ENCODE measurements at regions not wholly inside any gene's neighbourhood (a gene's known extent, or its start where the extent isn't known, plus 50 kb on each side); places are given as distances from the start of the nearest gene placed in this dataset.

DNA sequence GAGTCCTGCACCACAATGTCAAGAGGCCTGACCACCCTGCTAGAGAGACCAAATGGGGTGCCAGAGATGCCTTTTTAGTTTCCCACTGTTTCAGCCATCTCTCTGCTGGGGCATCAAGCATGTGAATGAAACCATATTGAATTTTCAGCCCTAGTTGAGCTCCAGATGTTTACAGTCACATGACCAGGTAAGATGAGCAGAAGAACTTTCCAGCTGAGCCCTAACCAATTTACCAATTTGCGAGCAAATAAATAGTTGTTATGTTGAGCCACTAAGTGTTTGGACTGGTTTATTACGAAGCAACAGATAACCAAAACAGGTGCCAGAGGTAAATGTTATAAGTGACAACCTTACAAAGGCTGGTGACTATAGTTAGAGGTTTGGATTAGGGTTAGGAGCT, 209.1 kb upstream of the CCL2 start:
- DNase-seq (ENCODE audit: insufficient read length, low spot score, missing footprints): no peak
- no peaks in the 10 kb centered on the region for H3K4me1 ChIP-seq (ENCODE audit: insufficient read depth, low read length)
- H3K27me3 ChIP-seq (ENCODE audit: insufficient read depth, low read length): no peaks in the 10 kb centered on the region
- H3K36me3 ChIP-seq (ENCODE audit: insufficient read depth, low read length): no peaks in the 10 kb centered on the region
- TF ChIP-seq, protein P1, sequence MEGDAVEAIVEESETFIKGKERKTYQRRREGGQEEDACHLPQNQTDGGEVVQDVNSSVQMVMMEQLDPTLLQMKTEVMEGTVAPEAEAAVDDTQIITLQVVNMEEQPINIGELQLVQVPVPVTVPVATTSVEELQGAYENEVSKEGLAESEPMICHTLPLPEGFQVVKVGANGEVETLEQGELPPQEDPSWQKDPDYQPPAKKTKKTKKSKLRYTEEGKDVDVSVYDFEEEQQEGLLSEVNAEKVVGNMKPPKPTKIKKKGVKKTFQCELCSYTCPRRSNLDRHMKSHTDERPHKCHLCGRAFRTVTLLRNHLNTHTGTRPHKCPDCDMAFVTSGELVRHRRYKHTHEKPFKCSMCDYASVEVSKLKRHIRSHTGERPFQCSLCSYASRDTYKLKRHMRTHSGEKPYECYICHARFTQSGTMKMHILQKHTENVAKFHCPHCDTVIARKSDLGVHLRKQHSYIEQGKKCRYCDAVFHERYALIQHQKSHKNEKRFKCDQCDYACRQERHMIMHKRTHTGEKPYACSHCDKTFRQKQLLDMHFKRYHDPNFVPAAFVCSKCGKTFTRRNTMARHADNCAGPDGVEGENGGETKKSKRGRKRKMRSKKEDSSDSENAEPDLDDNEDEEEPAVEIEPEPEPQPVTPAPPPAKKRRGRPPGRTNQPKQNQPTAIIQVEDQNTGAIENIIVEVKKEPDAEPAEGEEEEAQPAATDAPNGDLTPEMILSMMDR (IDR thresholded peaks at IDR 0.05; ENCODE audit: extremely low read depth, low read depth, low read length): no peak
- no peak overlapping the region for H2AFZ ChIP-seq (ENCODE audit: low read length)
- H3K9me3 ChIP-seq (ENCODE audit: low read depth, low read length): no peaks in the 10 kb centered on the region
- no peak overlapping the region for H3K27ac ChIP-seq (ENCODE audit: low read depth, low read length)
- no peaks in the 10 kb centered on the region for H3K79me2 ChIP-seq (ENCODE audit: insufficient read depth, low read length)
- no peaks in the 10 kb centered on the region for H4K20me1 ChIP-seq (ENCODE audit: insufficient read depth, low read length)
- no peak overlapping the region for H3K4me2 ChIP-seq (ENCODE audit: insufficient read depth, low read length)
- H3K4me3 ChIP-seq (ENCODE audit: insufficient read depth, low read length): no peak overlapping the region

DNA sequence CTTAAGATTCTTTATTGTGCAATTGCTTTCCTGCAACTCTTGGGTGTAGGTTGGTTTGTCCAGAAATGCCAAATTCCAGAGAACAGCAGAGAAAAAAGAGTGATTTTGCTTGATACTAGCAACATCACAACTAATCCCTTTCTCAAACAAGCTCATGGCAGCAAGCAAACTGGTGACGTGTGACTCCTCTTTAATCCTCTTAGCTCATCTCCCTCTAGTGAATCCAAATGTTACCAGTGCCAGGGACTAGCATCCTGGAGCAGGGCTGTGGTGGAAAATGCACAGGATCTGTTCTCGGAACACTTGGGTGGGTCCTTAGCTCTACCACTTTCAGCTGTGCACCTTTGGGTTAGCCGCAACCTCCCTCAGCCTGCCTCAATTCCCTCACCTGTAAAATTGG, 204.0 kb upstream of the CCL2 start:
- Histone ChIP-seq H2AFZ (ENCODE audit: low read length) (no peak overlapping the region), H3K9me3 (ENCODE audit: low read depth, low read length) (no peaks in the 10 kb centered on the region), H3K36me3 (ENCODE audit: insufficient read depth, low read length) (no peaks in the 10 kb centered on the region), H3K27me3 (ENCODE audit: insufficient read depth, low read length) (no peaks in the 10 kb centered on the region), H3K4me3 (ENCODE audit: insufficient read depth, low read length) (no peak overlapping the region), H3K79me2 (ENCODE audit: insufficient read depth, low read length) (no peaks in the 10 kb centered on the region), H3K4me2 (ENCODE audit: insufficient read depth, low read length) (no peak overlapping the region), H4K20me1 (ENCODE audit: insufficient read depth, low read length) (no peaks in the 10 kb centered on the region), H3K4me1 (ENCODE audit: insufficient read depth, low read length) (no peaks in the 10 kb centered on the region), H3K27ac (ENCODE audit: low read depth, low read length) (no peak overlapping the region)
- no peak for DNase-seq (ENCODE audit: insufficient read length, low spot score, missing footprints)
- TF ChIP-seq, protein P1 (IDR thresholded peaks at IDR 0.05; ENCODE audit: extremely low read depth, low read depth, low read length): no peak

DNA sequence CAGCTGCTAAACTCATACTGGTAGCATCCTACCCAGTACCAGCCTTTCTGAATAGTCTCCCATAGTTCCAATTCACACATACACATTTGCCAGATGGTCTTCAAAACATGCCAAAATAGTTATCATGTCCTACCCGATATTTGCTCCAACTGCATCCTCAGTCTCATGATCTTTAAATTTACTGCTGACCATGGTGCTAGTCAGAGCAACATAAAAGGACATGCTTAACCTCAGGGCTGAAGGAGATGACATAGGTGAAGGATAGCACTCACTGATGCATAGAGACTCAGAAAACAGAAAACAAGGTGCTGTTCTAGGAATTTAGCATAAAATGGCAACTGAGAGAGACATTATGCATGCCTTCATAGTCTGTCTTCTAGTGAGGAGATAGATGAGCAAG, 200.6 kb upstream of the CCL2 start:
- H2AFZ ChIP-seq (ENCODE audit: low read length): no peak overlapping the region
- H4K20me1 ChIP-seq (ENCODE audit: insufficient read depth, low read length): no peaks in the 10 kb centered on the region
- H3K36me3 ChIP-seq (ENCODE audit: insufficient read depth, low read length): no peaks in the 10 kb centered on the region
- H3K4me2 ChIP-seq (ENCODE audit: insufficient read depth, low read length): no peak overlapping the region
- no peak overlapping the region for H3K4me3 ChIP-seq (ENCODE audit: insufficient read depth, low read length)
- no peaks in the 10 kb centered on the region for H3K4me1 ChIP-seq (ENCODE audit: insufficient read depth, low read length)
- no peak overlapping the region for H3K27ac ChIP-seq (ENCODE audit: low read depth, low read length)
- peak; percentile 10 for DNase-seq (ENCODE audit: insufficient read length, low spot score, missing footprints)
- H3K79me2 ChIP-seq (ENCODE audit: insufficient read depth, low read length): no peaks in the 10 kb centered on the region
- H3K9me3 ChIP-seq (ENCODE audit: low read depth, low read length): no peaks in the 10 kb centered on the region
- TF ChIP-seq, protein P1 (IDR thresholded peaks at IDR 0.05; ENCODE audit: extremely low read depth, low read depth, low read length): no peak
- H3K27me3 ChIP-seq (ENCODE audit: insufficient read depth, low read length): no peaks in the 10 kb centered on the region

DNA sequence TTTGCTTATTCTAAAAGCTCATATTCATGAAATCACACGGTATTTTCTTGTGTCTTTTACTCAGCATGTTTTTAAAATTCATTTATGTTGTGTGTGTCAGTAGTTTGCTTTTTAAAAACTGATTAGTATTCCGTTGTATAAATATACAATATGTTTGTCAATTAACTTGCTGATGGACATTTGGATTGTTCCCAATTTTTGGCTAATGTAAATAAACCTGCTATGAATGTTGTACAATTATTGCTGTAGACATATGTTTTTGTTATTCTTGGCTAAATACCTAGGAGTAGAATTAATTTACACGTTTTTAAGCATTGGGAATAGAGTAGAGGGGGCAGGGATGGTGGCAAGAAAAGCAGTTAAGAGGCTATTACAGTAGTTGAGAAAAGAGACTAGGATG, 199.5 kb upstream of the CCL2 start:
- Histone ChIP-seq H4K20me1 (ENCODE audit: insufficient read depth, low read length) (no peaks in the 10 kb centered on the region), H3K4me3 (ENCODE audit: insufficient read depth, low read length) (no peak overlapping the region), H3K9me3 (ENCODE audit: low read depth, low read length) (no peaks in the 10 kb centered on the region), H3K4me2 (ENCODE audit: insufficient read depth, low read length) (no peak overlapping the region), H3K79me2 (ENCODE audit: insufficient read depth, low read length) (no peaks in the 10 kb centered on the region), H3K36me3 (ENCODE audit: insufficient read depth, low read length) (no peaks in the 10 kb centered on the region), H3K4me1 (ENCODE audit: insufficient read depth, low read length) (no peaks in the 10 kb centered on the region), H3K27me3 (ENCODE audit: insufficient read depth, low read length) (no peaks in the 10 kb centered on the region), H2AFZ (ENCODE audit: low read length) (no peak overlapping the region), H3K27ac (ENCODE audit: low read depth, low read length) (no peak overlapping the region)
- DNase-seq (ENCODE audit: insufficient read length, low spot score, missing footprints): no peak
- TF ChIP-seq, protein P1 (IDR thresholded peaks at IDR 0.05; ENCODE audit: extremely low read depth, low read depth, low read length): no peak
